NCI-H748 (cell line): ENCODE measurements at regions not wholly inside any gene's neighbourhood (a gene's known extent, or its start where the extent isn't known, plus 50 kb on each side); places are given as distances from the start of the nearest gene placed in this dataset.

Experiments used
- DNase-seq: peaks from one replicate; lab custom pipeline; 2025; ENCODE audit not compliant: unreplicated experiment; lab: John Stamatoyannopoulos, UW

DNA sequence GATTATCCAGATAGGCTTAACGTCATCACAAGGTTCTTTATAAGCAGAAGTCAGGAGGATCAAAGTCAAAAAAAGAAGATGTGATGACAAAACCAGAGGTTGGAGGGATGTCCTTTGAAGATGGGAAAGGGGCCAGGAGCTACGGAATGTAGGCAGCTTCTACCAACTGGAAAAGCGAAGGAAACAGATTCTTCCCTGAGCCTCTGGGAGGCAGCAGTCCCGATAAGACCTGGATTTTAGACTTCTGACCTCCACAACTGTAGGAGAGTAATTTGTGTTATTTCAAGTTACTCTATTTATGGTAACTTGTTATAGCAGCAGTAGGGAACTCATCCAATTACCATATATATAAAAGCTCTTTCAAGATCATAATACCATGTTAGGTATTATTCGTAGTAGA is 98.8 kb upstream of the MYCBP2 start:
- DNase-seq, result no peak

GRCh38 chr13:77423296-77423695 is 96.4 kb upstream of the MYCBP2 start:
- no peak for DNase-seq

DNA sequence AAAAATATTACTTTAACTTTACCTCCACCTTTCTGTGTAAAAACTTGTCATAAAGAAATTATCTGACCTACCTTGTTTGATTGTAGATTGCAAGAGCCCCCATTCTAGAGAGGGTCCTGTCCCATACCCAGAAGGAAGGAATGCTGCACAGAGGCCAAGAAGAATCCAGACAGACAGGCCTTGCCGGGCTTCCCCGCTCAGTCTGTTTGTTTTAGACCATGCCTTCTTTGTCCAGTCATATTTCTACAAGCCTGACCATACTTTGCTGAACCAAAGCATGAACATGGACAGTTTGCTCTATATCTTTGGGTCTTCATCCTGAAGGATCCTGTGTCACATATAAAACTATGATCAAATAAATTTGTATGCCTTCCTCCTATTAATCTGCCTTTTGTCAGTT is 95.8 kb upstream of the MYCBP2 start:
- DNase-seq, result no peak

GRCh38 chr13:77417897-77418296 is 91.0 kb upstream of the MYCBP2 start:
- DNase-seq, result no peak

DNA sequence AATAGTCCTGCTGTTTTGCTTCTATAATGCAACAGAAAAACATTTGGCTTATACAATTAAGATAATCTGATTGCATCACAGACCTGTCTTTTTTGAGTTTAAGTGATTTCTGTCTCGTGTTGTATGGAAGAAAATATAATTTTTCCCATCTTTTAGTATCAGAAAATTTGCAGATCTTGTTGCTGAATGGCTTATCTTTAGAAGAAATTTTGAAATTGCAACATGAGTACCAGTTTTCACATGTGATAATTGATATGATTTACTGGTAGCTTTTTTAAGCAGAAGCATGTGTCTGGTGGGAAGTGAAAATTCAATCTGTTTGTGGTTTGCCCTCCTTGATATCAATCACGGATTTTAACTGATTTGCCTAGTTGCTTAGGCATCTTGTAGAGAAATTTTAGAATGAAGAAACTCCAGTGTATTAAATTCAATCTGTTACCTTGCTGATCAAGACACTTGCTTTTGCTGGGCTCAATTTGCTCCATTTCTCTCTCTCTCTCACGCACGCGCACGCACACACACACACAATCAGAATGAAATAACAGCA is 89.8 kb upstream of the MYCBP2 start:
- no peak for DNase-seq

- DNase-seq, result no peak
Measured at GRCh38 chr13:77415253-77416071, 88.6 kb upstream of the MYCBP2 start.

GRCh38 chr13:77412860-77413259 is 86.0 kb upstream of the MYCBP2 start:
- no peak for DNase-seq

DNA sequence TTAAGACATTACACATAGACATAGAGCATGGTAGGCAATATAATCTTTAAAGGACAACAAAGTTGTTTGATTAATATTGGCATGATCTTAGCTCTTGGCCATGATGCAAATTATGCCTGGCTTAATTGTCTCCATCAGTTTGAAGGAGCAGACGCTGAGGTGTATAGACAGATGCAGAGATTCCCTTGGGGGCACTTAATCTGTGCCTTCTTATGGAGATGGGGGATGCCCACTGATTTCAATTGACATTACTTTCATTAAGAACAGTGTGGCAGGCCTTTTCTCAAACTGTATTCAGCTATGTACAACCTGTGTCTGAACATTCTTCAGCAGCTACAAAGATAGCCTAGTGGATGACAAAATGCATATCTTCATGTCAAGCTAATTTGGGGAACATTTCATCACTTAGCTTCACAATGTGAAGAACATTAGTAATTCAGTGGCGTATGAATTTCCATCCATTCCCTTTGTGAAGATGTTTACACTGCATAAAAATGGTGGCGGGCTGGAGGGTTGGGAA is 85.3 kb upstream of the MYCBP2 start:
- DNase-seq, result no peak

- DNase-seq, result no peak
Measured at GRCh38 chr13:77409412-77409811, 82.5 kb upstream of the MYCBP2 start.

DNA sequence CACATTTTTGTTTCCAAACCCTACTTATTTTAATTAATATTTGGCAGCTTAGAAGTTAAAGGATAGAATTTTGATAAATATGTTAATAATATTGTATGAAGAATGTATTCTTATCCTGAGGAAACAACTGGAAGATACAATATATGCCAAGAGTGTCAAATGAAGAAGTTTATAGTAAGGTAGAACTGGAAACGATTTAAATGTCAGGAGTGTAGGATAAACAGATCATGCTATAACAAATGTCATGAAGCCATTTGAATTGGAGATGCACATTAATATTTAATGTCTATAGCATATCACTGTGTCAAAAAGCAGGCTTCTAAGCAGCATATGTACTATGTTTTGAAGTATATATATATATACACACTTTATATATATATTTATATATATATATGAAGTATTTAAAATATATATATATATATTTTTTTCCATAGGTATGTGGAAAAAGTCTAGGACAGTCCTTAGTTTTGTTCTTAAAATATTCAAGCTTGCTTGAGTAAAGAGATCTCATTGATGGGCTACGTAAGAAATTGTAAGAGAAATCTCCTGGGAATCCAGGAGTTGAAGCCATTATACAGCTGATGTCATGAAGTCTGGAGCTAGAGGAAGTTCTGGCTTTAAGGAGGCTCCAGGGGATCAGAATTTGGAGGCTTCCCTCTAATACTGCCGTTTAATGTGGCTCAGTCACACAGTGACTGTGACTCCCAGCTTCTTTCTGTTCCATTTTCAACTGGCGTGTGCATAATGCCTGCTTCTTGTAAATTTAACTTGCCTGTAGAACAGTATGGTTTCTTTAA is 79.9 kb upstream of the MYCBP2 start:
- no peak for DNase-seq

GRCh38 chr13:77398825-77399620 is 72.1 kb upstream of the MYCBP2 start:
- no peak for DNase-seq

DNA sequence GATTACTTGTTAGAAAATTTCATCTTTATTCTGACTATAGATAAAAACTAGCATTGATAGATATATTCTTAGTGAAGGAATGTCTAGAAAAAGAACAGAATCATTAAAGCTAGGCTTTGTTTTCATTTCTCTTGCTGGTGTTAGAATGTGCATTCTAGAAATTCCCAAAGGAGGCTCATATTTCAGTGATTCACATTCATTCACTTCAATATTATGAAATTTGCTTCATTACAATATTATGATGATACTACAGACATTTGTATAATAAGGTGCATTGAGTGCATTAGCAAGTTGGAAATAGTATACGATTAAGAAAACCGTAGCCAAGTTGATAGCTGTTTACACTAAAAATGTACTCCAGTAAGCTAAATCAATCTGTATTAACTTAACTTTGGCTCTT is 70.7 kb upstream of the MYCBP2 start:
- no peak for DNase-seq

- DNase-seq, result no peak
Measured at GRCh38 chr13:77391475-77391874, 64.6 kb upstream of the MYCBP2 start.

GRCh38 chr13:77390391-77390790 is 63.5 kb upstream of the MYCBP2 start:
- no peak for DNase-seq

DNA sequence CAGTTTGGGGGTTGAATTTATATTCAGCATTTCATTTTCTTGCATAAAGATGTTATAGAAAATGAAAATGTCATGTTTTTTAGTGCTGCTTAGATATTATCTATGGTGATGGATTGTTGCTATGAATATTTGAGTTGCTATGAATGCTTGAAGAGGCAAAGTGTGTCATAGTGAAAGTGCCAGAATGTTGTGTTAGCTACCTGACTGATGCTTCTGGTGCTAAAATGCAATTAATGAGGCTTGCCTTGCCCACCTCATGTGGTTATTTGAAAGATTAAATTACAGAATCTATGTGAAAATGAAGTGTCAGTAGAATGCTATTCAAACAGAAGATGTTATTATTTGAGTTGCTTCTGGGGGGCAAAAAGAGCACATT is 62.7 kb upstream of the MYCBP2 start:
- no peak for DNase-seq

DNA sequence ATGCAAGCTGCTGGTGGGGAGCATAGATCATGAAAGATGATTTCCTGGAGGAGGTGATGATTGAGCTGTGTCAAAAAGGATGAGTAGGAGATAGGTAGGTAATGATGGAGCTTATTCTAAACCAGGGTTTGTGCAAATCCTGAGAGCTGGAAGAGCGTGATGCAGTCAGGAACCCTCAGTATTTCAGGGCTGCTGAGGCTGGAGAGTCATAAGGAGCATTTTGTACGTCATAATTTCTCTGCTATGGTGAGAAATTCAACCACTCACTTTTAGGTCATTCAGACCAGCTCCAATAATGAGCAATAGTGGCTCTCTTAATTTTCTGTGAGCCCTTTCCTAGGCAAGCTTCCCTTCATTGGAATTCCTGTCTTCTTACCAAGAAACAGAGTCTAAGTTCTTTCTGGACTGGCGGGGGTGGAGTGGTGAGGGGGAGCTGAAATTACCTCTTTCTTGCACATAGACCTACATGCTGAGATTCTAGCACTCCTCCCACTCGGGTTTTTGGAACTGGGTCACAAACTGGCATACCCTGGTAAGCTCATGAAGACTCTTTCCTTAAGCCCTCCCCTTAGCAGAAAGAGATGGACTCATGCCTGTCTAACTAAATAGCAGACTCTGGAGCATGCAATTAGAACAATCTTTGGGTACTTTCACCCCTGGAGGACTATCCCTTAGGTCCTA is 62.2 kb upstream of the MYCBP2 start:
- no peak for DNase-seq

DNA sequence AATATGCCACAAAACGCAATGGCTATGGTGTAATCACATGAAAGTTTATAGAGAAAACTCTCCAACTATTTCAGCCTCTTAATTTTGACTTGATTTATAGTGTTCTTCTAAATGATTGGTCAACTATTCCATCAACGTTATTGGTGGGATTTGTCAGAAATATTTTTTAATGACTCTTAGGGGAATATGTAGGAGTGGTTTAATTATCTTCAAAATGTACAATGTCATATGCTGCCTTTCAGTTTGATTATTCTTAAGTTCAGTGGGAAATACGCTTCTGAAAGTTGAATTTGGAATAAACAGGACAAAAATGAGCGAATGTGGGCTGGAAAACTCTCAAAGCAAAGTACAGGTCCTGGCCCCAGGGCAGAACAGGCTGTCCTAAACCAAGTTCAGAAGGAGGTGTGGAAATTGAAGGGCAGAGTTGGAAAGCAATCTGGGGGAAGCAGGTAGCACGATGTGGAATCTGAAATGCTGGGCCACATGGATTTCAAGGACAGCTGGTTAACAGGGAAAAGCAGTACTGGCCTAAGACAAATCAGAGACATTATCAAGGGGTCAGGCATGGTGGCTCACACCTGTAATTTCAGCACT is 60.8 kb upstream of the MYCBP2 start:
- no peak for DNase-seq

GRCh38 chr13:77386880-77387606 is 60.1 kb upstream of the MYCBP2 start:
- DNase-seq, result no peak

DNA sequence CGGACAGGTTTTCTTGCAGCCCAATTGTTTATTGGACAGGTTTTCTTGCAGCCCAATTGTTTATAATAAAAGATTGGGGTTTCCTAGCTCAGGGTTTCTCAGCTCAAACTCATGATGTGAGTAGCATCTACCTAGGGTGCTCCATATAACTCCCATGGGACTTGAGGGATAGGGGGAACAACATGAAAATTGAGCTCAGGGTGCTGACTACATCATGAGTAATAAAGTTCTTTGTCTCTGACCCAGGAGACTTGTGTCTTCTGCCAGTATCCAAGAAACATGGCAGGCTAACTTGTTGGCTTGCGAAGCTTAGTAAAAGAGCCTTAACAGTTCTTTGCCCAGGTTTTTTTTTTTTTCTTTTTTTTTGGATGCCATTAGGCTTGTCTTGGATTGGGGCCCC is 59.2 kb upstream of the MYCBP2 start:
- DNase-seq, result no peak

DNA sequence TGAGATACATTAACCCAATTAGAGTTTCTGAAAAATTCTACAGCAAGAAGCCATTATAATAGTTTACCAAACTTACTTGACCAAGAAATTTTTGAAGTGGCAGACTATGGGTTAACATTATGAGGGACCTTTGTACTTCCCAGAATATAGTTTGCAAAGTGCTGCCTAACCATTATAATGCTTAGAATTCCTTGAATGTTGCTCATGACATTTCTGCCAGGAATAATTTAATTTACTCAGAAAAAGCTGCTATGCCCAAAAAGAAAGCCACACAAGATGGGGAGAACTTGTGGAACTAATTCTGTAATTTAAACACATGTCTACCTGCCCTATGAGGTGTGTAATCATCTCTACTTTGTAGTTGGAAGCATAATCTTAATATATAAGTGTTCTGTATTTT is 58.1 kb upstream of the MYCBP2 start:
- no peak for DNase-seq
